ENCODE measurements at regions not wholly inside any gene's neighbourhood (a gene's known extent, or its start where the extent isn't known, plus 50 kb on each side); places are given as distances from the start of the nearest gene placed in this dataset.

GRCh38 chr11:70018816-70019215 is 59.3 kb upstream of the ANO1 start:
- no peak for TF ChIP-seq EZH2 (IDR thresholded peaks at IDR 0.05; ENCODE audit: borderline replicate concordance, insufficient read depth, low read depth, low read length, poor library complexity, severe bottlenecking)
- no peak for TF ChIP-seq CTCF (IDR thresholded peaks at IDR 0.05)
